ENCODE measurements at regions not wholly inside any gene's neighbourhood (a gene's known extent, or its start where the extent isn't known, plus 50 kb on each side); places are given as distances from the start of the nearest gene placed in this dataset.

DNA sequence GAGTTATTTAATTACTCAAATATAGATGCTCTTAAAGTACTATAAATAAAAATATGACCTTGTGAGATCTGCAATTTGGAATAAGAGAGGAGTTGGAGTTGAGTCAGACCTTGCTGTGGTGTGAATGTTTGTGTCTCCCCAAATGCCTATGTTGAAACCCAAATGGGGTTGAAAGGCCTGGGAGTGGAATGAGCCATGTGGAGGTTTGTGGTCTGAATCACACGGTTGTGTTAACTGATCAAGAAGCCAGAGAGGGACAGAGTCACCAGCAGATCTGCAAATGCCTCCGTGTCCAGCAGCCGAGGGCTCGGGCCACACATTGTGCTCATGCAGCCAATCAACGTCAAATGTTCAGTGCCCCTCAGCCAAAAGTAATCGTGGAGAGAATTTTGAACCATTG lies 404.4 kb downstream of the ICE1 start:
- TF ChIP-seq, protein P1, sequence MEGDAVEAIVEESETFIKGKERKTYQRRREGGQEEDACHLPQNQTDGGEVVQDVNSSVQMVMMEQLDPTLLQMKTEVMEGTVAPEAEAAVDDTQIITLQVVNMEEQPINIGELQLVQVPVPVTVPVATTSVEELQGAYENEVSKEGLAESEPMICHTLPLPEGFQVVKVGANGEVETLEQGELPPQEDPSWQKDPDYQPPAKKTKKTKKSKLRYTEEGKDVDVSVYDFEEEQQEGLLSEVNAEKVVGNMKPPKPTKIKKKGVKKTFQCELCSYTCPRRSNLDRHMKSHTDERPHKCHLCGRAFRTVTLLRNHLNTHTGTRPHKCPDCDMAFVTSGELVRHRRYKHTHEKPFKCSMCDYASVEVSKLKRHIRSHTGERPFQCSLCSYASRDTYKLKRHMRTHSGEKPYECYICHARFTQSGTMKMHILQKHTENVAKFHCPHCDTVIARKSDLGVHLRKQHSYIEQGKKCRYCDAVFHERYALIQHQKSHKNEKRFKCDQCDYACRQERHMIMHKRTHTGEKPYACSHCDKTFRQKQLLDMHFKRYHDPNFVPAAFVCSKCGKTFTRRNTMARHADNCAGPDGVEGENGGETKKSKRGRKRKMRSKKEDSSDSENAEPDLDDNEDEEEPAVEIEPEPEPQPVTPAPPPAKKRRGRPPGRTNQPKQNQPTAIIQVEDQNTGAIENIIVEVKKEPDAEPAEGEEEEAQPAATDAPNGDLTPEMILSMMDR (IDR thresholded peaks at IDR 0.05) = no peak
- TF ChIP-seq POLR2A (IDR thresholded peaks at IDR 0.05) = no peak
